ENCODE measurements at regions not wholly inside any gene's neighbourhood (a gene's known extent, or its start where the extent isn't known, plus 50 kb on each side); places are given as distances from the start of the nearest gene placed in this dataset.

GRCh38 chr6:144697369-144697760, 412.2 kb downstream of the UTRN start:
- no peak for TF ChIP-seq CTCF (IDR thresholded peaks at IDR 0.05; ENCODE audit: unreplicated experiment)
- Mint-ChIP-seq H3K27me3 (ENCODE audit: unreplicated experiment) (no peaks in the 10 kb centered on the region), H3K4me1 (ENCODE audit: low read depth, unreplicated experiment) (no peaks in the 10 kb centered on the region), H3K27ac (ENCODE audit: unreplicated experiment) (no peak overlapping the region), H3K9me3 (ENCODE audit: low read depth, unreplicated experiment) (no peaks in the 10 kb centered on the region), H3K36me3 (ENCODE audit: insufficient read depth, unreplicated experiment) (no peaks in the 10 kb centered on the region), H3K4me3 (ENCODE audit: low read depth, unreplicated experiment) (no peak overlapping the region)
- CTCF ChIA-PET, result no interaction called here
- intact Hi-C loops (cut with micrococcal nuclease; ENCODE audit: unreplicated experiment), result no loop called here
- BruUV-seq (replicated peaks), result no TSS peak
- no peak for DNase-seq

- CTCF ChIA-PET, result no interaction called here
Observed at GRCh38 chr6:144697801-144698200, 412.7 kb downstream of the UTRN start.

GRCh38 chr6:144702781-144703180, 417.6 kb downstream of the UTRN start:
- no peaks in the 10 kb centered on the region for H3K36me3 Mint-ChIP-seq (ENCODE audit: insufficient read depth, unreplicated experiment)
- TF ChIP-seq CTCF (IDR thresholded peaks at IDR 0.05; ENCODE audit: unreplicated experiment), result no peak
- intact Hi-C loops (cut with micrococcal nuclease; ENCODE audit: unreplicated experiment), result no loop called here
- BruUV-seq (replicated peaks), result no TSS peak
- no peaks in the 10 kb centered on the region for H3K27me3 Mint-ChIP-seq (ENCODE audit: unreplicated experiment)
- CTCF ChIA-PET, result no interaction called here
- no peak for DNase-seq
- H3K27ac Mint-ChIP-seq (ENCODE audit: unreplicated experiment), result no peak overlapping the region
- no peaks in the 10 kb centered on the region for H3K9me3 Mint-ChIP-seq (ENCODE audit: low read depth, unreplicated experiment)
- no peak overlapping the region for H3K4me3 Mint-ChIP-seq (ENCODE audit: low read depth, unreplicated experiment)
- no peaks in the 10 kb centered on the region for H3K4me1 Mint-ChIP-seq (ENCODE audit: low read depth, unreplicated experiment)

More at GRCh38 chr6:144697801-144698200, 412.7 kb downstream of the UTRN start:
- H3K4me3 Mint-ChIP-seq (ENCODE audit: low read depth, unreplicated experiment), result no peak overlapping the region
- DNase-seq, result no peak
- no peak overlapping the region for H3K27ac Mint-ChIP-seq (ENCODE audit: unreplicated experiment)
- H3K27me3 Mint-ChIP-seq (ENCODE audit: unreplicated experiment), result no peaks in the 10 kb centered on the region
- intact Hi-C loops (cut with micrococcal nuclease; ENCODE audit: unreplicated experiment), result no loop called here
- H3K9me3 Mint-ChIP-seq (ENCODE audit: low read depth, unreplicated experiment), result no peaks in the 10 kb centered on the region
- BruUV-seq (replicated peaks), result no TSS peak
- no peaks in the 10 kb centered on the region for H3K4me1 Mint-ChIP-seq (ENCODE audit: low read depth, unreplicated experiment)
- no peaks in the 10 kb centered on the region for H3K36me3 Mint-ChIP-seq (ENCODE audit: insufficient read depth, unreplicated experiment)
- TF ChIP-seq CTCF (IDR thresholded peaks at IDR 0.05; ENCODE audit: unreplicated experiment), result no peak

- TF ChIP-seq CTCF (IDR thresholded peaks at IDR 0.05; ENCODE audit: unreplicated experiment), result no peak
- no peak overlapping the region for H3K27ac Mint-ChIP-seq (ENCODE audit: unreplicated experiment)
- no peaks in the 10 kb centered on the region for H3K9me3 Mint-ChIP-seq (ENCODE audit: low read depth, unreplicated experiment)
- no peak overlapping the region for H3K4me3 Mint-ChIP-seq (ENCODE audit: low read depth, unreplicated experiment)
- intact Hi-C loops (cut with micrococcal nuclease; ENCODE audit: unreplicated experiment), result no loop called here
- no peaks in the 10 kb centered on the region for H3K36me3 Mint-ChIP-seq (ENCODE audit: insufficient read depth, unreplicated experiment)
- no peak for DNase-seq
- CTCF ChIA-PET, result no interaction called here
- H3K4me1 Mint-ChIP-seq (ENCODE audit: low read depth, unreplicated experiment), result no peaks in the 10 kb centered on the region
- H3K27me3 Mint-ChIP-seq (ENCODE audit: unreplicated experiment), result no peaks in the 10 kb centered on the region
- BruUV-seq (replicated peaks), result no TSS peak
Observed at GRCh38 chr6:144710207-144710606, 425.1 kb downstream of the UTRN start.

- intact Hi-C loops (cut with micrococcal nuclease; ENCODE audit: unreplicated experiment), result no loop called here
- Mint-ChIP-seq H3K27ac (ENCODE audit: unreplicated experiment) (no peak overlapping the region), H3K36me3 (ENCODE audit: insufficient read depth, unreplicated experiment) (no peaks in the 10 kb centered on the region), H3K27me3 (ENCODE audit: unreplicated experiment) (no peaks in the 10 kb centered on the region), H3K9me3 (ENCODE audit: low read depth, unreplicated experiment) (no peaks in the 10 kb centered on the region), H3K4me3 (ENCODE audit: low read depth, unreplicated experiment) (no peak overlapping the region), H3K4me1 (ENCODE audit: low read depth, unreplicated experiment) (no peaks in the 10 kb centered on the region)
- DNase-seq, result no peak
- CTCF ChIA-PET, result no interaction called here
- no peak for TF ChIP-seq CTCF (IDR thresholded peaks at IDR 0.05; ENCODE audit: unreplicated experiment)
- BruUV-seq (replicated peaks), result no TSS peak
Observed at GRCh38 chr6:144711661-144712060, 426.5 kb downstream of the UTRN start.
